HG02970 (cell line): ENCODE measurements at regions not wholly inside any gene's neighbourhood (a gene's known extent, or its start where the extent isn't known, plus 50 kb on each side); places are given as distances from the start of the nearest gene placed in this dataset.
"Not testable (repeated sequence)": the region's sequence is repeated elsewhere in the genome, so short reads cannot be mapped to it uniquely, and the experiment has no call there.

Experiments
- ATAC-seq: cut with Tn5 transposase; IDR thresholded peaks from one replicate; pipeline ENCODE4 v1.9.1; 2021; ENCODE audit warnings: mild to moderate bottlenecking, moderate library complexity, moderate number of reproducible peaks; ENCODE audit not compliant: unreplicated experiment, low FRiP score

- ATAC-seq, result no peak
Observed at GRCh38 chr4:66367043-66367660, 696.9 kb upstream of the EPHA5 start.

- ATAC-seq, result not testable (repeated sequence)
Observed at GRCh38 chr4:66360395-66360794, 690.1 kb upstream of the EPHA5 start.

- no peak for ATAC-seq
Observed at GRCh38 chr4:66357316-66357715, 687.0 kb upstream of the EPHA5 start.

- no peak for ATAC-seq
Observed at GRCh38 chr4:66355328-66355727, 685.0 kb upstream of the EPHA5 start.

GRCh38 chr4:66351761-66352160, 681.5 kb upstream of the EPHA5 start:
- no peak for ATAC-seq

- no peak for ATAC-seq
Observed at GRCh38 chr4:66340286-66340893, 670.1 kb upstream of the EPHA5 start.

- no peak for ATAC-seq
Observed at GRCh38 chr4:66339007-66339406, 668.7 kb upstream of the EPHA5 start.

- no peak for ATAC-seq
Observed at GRCh38 chr4:66331761-66332160, 661.5 kb upstream of the EPHA5 start.

- ATAC-seq, result no peak
Observed at GRCh38 chr4:66330125-66330524, 659.8 kb upstream of the EPHA5 start.

GRCh38 chr4:66328803-66329574, 658.7 kb upstream of the EPHA5 start:
- ATAC-seq, result no peak

GRCh38 chr4:66307641-66308438, 637.6 kb upstream of the EPHA5 start:
- no peak for ATAC-seq

GRCh38 chr4:66300336-66300934, 630.1 kb upstream of the EPHA5 start:
- no peak for ATAC-seq

GRCh38 chr4:66298569-66298968, 628.3 kb upstream of the EPHA5 start:
- no peak for ATAC-seq

GRCh38 chr4:66297703-66298102, 627.4 kb upstream of the EPHA5 start:
- no peak for ATAC-seq

- no peak for ATAC-seq
Observed at GRCh38 chr4:66294638-66295037, 624.3 kb upstream of the EPHA5 start.

GRCh38 chr4:66284991-66285451, 614.7 kb upstream of the EPHA5 start:
- no peak for ATAC-seq

- ATAC-seq, result no peak
Observed at GRCh38 chr4:66279084-66279483, 608.8 kb upstream of the EPHA5 start.

GRCh38 chr4:66275411-66276038, 605.2 kb upstream of the EPHA5 start:
- no peak for ATAC-seq

GRCh38 chr4:66273110-66273509, 602.8 kb upstream of the EPHA5 start:
- no peak for ATAC-seq

GRCh38 chr4:66270356-66270755, 600.1 kb upstream of the EPHA5 start:
- ATAC-seq, result not testable (repeated sequence)
